22Rv1 (cell line): ENCODE measurements at regions not wholly inside any gene's neighbourhood (a gene's known extent, or its start where the extent isn't known, plus 50 kb on each side); places are given as distances from the start of the nearest gene placed in this dataset.

Experiments used
- H3K27ac ChIP-seq: fragments of 450-650 bp; 2 replicates; pipeline ENCODE4 v1.5.1; 2017
- ZFX ChIP-seq: fragments of 450-650 bp; IDR thresholded peaks from 2 replicates; pipeline ENCODE4 v1.6.1; 2017; ENCODE audit warnings: antibody characterized with exemption, borderline replicate concordance
- TF ChIP-seq, protein P1 (sequence below): fragments of 450-650 bp; IDR thresholded peaks from 2 replicates; pipeline ENCODE4 v1.5.1; 2017; ENCODE audit warnings: mild to moderate bottlenecking

DNA sequence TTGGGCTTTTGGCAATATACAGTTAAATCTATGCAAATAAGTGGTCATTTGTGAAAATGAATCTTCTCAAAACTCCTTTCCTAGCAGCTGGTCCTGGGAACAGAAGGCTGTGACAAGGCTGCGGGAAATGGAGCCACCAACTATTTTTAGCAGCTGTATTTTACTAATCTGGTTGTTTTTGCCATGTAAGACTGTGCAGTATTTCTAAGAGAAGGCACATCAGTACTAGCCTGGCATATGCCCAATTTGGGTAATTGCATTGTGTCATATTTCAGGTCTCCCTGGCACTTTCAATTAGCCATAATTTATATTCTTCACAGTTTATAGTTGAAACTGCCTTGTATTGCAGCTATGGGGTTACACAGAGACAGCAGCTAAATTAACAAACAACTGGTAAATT lies 109.6 kb downstream of the MANEA start:
- TF ChIP-seq ZFX, result no peak
- TF ChIP-seq, protein P1, sequence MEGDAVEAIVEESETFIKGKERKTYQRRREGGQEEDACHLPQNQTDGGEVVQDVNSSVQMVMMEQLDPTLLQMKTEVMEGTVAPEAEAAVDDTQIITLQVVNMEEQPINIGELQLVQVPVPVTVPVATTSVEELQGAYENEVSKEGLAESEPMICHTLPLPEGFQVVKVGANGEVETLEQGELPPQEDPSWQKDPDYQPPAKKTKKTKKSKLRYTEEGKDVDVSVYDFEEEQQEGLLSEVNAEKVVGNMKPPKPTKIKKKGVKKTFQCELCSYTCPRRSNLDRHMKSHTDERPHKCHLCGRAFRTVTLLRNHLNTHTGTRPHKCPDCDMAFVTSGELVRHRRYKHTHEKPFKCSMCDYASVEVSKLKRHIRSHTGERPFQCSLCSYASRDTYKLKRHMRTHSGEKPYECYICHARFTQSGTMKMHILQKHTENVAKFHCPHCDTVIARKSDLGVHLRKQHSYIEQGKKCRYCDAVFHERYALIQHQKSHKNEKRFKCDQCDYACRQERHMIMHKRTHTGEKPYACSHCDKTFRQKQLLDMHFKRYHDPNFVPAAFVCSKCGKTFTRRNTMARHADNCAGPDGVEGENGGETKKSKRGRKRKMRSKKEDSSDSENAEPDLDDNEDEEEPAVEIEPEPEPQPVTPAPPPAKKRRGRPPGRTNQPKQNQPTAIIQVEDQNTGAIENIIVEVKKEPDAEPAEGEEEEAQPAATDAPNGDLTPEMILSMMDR, result no peak

DNA sequence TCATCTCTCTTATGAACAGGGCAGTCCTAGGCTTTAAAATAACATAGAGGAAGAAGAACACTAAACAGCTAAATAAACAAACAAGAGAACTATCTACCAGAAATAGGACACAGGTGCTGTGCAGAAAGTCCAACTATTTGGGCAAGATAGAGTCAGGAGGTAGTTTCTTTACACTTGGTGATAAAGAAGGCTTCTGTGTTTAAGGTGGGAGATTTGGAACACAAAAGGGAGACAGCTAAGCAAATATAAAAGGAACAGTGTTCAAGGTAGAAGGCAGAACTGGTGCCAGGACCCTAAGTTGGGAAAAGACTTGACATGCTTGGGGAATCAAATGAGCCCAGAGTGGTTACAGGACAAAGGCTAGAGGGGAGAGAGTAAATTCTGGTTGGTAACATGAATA lies 110.5 kb downstream of the MANEA start:
- TF ChIP-seq ZFX, result no peak
- TF ChIP-seq, protein P1, result no peak
- no peak overlapping the region for H3K27ac ChIP-seq

More for the DNA sequence above, 109.6 kb downstream of the MANEA start:
- H3K27ac ChIP-seq, result no peak overlapping the region

DNA sequence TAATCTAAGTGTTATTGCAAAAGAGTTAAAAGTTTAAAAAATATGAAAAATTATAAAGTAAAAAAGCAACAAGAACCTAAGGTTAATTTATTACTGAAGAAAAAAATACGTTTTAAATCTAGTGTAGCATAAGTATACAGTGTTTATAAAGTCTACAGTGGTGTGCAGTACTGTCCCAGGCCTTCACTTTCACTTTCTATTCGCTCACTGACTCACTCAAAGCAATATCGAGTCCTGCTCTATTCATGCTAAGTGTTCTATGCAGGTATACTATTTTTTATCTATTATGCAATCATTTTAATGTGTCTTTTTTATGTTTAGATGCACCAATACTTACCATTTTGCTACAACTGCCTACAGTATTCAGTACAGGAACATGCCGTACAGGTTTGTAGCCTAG lies 113.0 kb downstream of the MANEA start:
- H3K27ac ChIP-seq, result no peak overlapping the region
- TF ChIP-seq ZFX, result no peak
- TF ChIP-seq, protein P1, result no peak

DNA sequence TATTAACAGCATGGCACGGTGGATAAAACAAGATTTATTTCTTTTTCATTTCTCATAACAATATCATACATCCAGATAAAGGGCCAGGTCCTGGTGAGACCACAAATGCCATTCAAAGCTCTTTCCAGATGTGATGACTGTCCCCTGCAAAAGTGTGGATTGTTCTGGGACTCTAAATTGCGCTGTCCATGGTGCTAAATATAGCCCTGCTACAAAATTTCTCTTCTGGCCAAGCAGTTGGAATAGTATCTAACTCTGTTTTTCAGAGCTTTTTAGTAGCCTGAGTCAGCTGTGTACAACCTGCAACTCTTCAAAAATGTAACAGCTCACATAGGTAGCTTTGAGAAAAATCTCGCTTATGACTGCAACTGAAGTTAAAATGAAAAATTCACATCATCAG lies 115.8 kb downstream of the MANEA start:
- H3K27ac ChIP-seq, result no peak overlapping the region
- no peak for TF ChIP-seq ZFX
- TF ChIP-seq, protein P1, result no peak

DNA sequence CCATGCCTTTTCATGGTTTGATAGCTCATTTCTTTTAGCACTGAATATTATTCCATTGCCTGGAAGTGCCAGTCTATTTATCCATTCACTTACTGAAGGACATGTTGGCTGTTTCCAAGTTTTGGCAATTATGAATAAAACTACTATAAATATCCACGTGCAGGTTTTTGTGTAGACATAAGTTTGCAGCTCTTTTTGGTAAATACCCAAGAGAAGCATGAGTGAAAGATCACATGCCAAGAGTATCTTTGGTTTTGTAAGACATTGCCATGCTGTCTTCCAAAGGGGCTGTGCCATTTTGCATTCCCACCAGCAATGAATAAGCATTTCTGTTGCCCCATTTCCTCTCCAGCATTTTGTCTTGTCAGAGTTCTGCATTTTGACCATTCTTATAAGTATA lies 120.9 kb downstream of the MANEA start:
- no peak overlapping the region for H3K27ac ChIP-seq
- TF ChIP-seq, protein P1, result no peak
- TF ChIP-seq ZFX, result no peak

DNA sequence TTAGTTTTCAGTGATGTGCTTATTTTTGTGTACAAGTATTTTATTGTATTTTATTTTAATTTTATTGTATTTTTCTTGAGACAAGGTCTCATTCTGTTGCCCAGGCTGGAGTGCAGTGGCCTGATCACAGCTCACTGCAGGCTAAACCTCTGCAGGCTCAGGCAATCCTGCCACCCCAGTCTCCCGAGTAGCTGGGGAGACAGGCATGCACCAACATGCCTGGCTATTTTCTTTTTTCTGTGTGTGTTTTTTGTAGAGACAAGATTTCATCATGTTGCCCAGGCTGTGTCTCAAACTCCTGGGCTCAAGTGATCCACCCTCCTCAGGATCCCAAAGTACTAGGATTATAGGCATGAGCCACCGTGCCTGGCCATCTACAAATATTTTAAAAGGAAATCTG lies 146.3 kb downstream of the MANEA start:
- no peak overlapping the region for H3K27ac ChIP-seq
- no peak for TF ChIP-seq ZFX
- TF ChIP-seq, protein P1, result no peak

DNA sequence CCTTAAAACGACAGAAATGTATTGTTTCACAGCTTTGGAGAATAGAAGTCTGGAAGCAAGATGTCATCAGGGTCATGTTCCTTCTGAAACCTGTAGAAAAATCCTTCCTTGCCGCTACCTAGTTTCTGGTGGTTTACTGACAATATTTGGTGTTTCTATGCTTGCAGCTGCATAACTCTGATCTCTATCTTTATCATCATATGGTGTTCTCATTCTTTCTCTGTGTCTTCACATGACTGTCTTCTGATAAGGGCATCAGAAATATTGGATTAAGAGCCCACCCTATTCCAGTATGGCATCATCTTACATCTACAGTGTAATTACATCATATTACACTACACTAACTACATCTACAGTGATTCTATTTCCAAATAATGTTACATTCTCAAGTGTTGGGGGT lies 148.0 kb downstream of the MANEA start:
- TF ChIP-seq ZFX, result no peak
- TF ChIP-seq, protein P1, result no peak
- H3K27ac ChIP-seq, result no peak overlapping the region
